NCI-H82 (cell line): ENCODE measurements at regions not wholly inside any gene's neighbourhood (a gene's known extent, or its start where the extent isn't known, plus 50 kb on each side); places are given as distances from the start of the nearest gene placed in this dataset.
"Not testable (repeated sequence)": the region's sequence is repeated elsewhere in the genome, so short reads cannot be mapped to it uniquely, and the experiment has no call there.

Source experiments
- DNase-seq: peaks from one replicate; lab custom pipeline; 2025; lab: John Stamatoyannopoulos, UW

- no peak for DNase-seq
Observed at GRCh38 chr4:10898072-10898471, 213.5 kb upstream of the CLNK start.

- no peak for DNase-seq
Observed at GRCh38 chr4:10897076-10897475, 212.5 kb upstream of the CLNK start.

- no peak for DNase-seq
Observed at GRCh38 chr4:10893395-10893794, 208.8 kb upstream of the CLNK start.

- peak; percentile 51 for DNase-seq
Observed at GRCh38 chr4:10891866-10892265, 207.3 kb upstream of the CLNK start.

- DNase-seq: no peak
Observed at GRCh38 chr4:10889819-10890218, 205.3 kb upstream of the CLNK start.

GRCh38 chr4:10879411-10880110, 195.0 kb upstream of the CLNK start:
- DNase-seq: no peak

GRCh38 chr4:10878861-10879260, 194.3 kb upstream of the CLNK start:
- DNase-seq: no peak

GRCh38 chr4:10877076-10877475, 192.5 kb upstream of the CLNK start:
- no peak for DNase-seq

- no peak for DNase-seq
Observed at GRCh38 chr4:10875144-10875799, 190.7 kb upstream of the CLNK start.

- DNase-seq: peak; percentile 59
Observed at GRCh38 chr4:10873809-10874208, 189.2 kb upstream of the CLNK start.

- DNase-seq: no peak
Observed at GRCh38 chr4:10872833-10873517, 188.4 kb upstream of the CLNK start.

- DNase-seq: peak; percentile 49
Observed at GRCh38 chr4:10866666-10867065, 182.1 kb upstream of the CLNK start.

GRCh38 chr4:10861036-10861435, 176.5 kb upstream of the CLNK start:
- DNase-seq: no peak

- DNase-seq: no peak
Observed at GRCh38 chr4:10856271-10856782, 171.8 kb upstream of the CLNK start.

- no peak for DNase-seq
Observed at GRCh38 chr4:10853196-10853595, 168.6 kb upstream of the CLNK start.

GRCh38 chr4:10841697-10842096, 157.1 kb upstream of the CLNK start:
- no peak for DNase-seq

- no peak for DNase-seq
Observed at GRCh38 chr4:10837151-10837550, 152.6 kb upstream of the CLNK start.

- DNase-seq: peak; percentile 61
Observed at GRCh38 chr4:10832806-10833628, 148.4 kb upstream of the CLNK start.

- no peak for DNase-seq
Observed at GRCh38 chr4:10831727-10832408, 147.3 kb upstream of the CLNK start.

GRCh38 chr4:10828918-10829538, 144.5 kb upstream of the CLNK start:
- DNase-seq: not testable (repeated sequence)

GRCh38 chr4:10821826-10822225, 137.3 kb upstream of the CLNK start:
- no peak for DNase-seq
